ENCODE measurements at regions not wholly inside any gene's neighbourhood (a gene's known extent, or its start where the extent isn't known, plus 50 kb on each side); places are given as distances from the start of the nearest gene placed in this dataset.

DNA sequence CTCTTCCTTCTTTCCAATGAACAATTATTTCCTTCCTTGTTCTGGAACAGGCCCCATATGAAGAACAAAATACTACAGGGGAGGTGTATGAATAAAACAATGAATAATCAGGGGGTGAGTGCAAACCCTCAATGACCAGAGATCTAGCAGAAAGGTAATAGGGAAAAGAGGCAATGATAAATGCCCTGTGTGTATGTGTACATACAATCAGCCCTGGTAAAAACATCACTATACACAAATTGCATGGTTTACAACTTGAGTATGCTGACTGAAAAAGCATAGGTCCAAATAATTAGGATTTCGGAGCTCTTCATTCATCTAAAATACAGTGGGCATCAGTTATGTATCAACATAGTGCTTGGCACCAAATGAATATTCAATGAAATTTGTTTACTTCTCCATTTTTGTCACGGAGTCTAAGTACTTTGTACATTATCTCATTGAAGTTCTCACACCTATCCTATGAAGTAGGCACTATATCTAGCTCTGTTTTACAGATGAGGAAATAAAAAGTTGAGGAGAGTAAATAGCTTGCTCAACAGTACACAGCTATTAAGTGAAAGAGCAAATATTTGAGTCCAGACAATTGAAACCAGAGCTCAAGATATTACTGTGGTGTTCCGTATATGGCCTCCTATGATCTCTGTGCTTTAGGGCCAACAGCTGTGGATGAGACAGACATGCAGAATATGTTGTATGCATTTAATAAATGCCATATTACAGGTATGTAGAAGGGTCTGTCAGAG, 1065.4 kb downstream of the SORCS3 start:
- H3K9me3 ChIP-seq (ENCODE audit: low read length) = no peaks in the 10 kb centered on the region
- H3K4me2 ChIP-seq (ENCODE audit: low read length) = no peak overlapping the region
- H4K20me1 ChIP-seq (ENCODE audit: insufficient read depth, low read length) = no peaks in the 10 kb centered on the region
- TF ChIP-seq, protein P1, sequence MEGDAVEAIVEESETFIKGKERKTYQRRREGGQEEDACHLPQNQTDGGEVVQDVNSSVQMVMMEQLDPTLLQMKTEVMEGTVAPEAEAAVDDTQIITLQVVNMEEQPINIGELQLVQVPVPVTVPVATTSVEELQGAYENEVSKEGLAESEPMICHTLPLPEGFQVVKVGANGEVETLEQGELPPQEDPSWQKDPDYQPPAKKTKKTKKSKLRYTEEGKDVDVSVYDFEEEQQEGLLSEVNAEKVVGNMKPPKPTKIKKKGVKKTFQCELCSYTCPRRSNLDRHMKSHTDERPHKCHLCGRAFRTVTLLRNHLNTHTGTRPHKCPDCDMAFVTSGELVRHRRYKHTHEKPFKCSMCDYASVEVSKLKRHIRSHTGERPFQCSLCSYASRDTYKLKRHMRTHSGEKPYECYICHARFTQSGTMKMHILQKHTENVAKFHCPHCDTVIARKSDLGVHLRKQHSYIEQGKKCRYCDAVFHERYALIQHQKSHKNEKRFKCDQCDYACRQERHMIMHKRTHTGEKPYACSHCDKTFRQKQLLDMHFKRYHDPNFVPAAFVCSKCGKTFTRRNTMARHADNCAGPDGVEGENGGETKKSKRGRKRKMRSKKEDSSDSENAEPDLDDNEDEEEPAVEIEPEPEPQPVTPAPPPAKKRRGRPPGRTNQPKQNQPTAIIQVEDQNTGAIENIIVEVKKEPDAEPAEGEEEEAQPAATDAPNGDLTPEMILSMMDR (conservative IDR thresholded peaks at IDR 0.05; ENCODE audit: low read length) = no peak
- TF ChIP-seq EZH2phosphoT487 (IDR thresholded peaks at IDR 0.05; ENCODE audit: borderline replicate concordance, low read depth, low read length) = no peak
- H3K9me2 ChIP-seq (ENCODE audit: insufficient read depth, low read length) = no peaks in the 10 kb centered on the region
- no peak overlapping the region for H3K4me3 ChIP-seq (ENCODE audit: low read depth, low read length, poor library complexity, severe bottlenecking)
- no peak overlapping the region for H3K27ac ChIP-seq (ENCODE audit: low read depth, low read length, poor library complexity, severe bottlenecking)
- ChIA-PET CTCF (ENCODE audit: unreplicated experiment) (no interaction called here), POLR2A (interaction anchor here (0.8 kb wide), 1 partner anchor 11 kb away, joined by 3 read pairs; no protein-coding TSS in a partner anchor)
- BruUV-seq (replicated peaks) = no TSS peak
- H3K4me1 ChIP-seq (ENCODE audit: insufficient read depth, low read length, poor library complexity, severe bottlenecking) = no peaks in the 10 kb centered on the region
- no peaks in the 10 kb centered on the region for H3K79me2 ChIP-seq (ENCODE audit: insufficient read depth, low read depth, low read length)
- H3K36me3 ChIP-seq (ENCODE audit: insufficient read depth, low read length) = no peaks in the 10 kb centered on the region
- no peak for DNase-seq (ENCODE audit: low spot score)
- intact Hi-C loops (cut with micrococcal nuclease; ENCODE audit: unreplicated experiment) = no loop called here
- H2AFZ ChIP-seq (ENCODE audit: low read length) = no peak overlapping the region

DNA sequence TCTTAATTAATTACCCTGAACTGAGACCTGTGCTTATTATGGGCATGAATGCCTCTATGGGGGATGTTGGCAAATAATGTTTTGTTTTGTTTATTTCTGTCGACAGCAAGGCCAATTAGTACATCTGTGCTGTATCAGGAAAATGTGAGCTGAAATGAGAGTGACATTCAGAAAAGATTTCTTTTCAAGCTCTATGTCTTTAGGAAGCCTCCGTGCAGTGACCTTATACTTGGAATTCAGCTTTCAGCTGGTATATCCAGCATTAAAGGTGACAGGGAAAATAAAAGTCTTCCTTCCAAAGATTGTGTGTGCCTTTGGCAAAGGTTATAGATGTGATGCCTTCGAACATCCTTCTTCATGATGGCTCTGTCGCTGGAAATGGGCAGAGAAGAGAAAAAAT, 1061.1 kb downstream of the SORCS3 start:
- ChIA-PET CTCF (ENCODE audit: unreplicated experiment) (no interaction called here), POLR2A (interaction anchor here (0.6 kb wide), 1 partner anchor 43 kb away, joined by 3 read pairs; no protein-coding TSS in a partner anchor)
- no peaks in the 10 kb centered on the region for H3K9me3 ChIP-seq (ENCODE audit: low read length)
- no peaks in the 10 kb centered on the region for H3K4me1 ChIP-seq (ENCODE audit: insufficient read depth, low read length, poor library complexity, severe bottlenecking)
- H3K79me2 ChIP-seq (ENCODE audit: insufficient read depth, low read depth, low read length) = no peaks in the 10 kb centered on the region
- H3K36me3 ChIP-seq (ENCODE audit: insufficient read depth, low read length) = no peaks in the 10 kb centered on the region
- H3K9me2 ChIP-seq (ENCODE audit: insufficient read depth, low read length) = no peaks in the 10 kb centered on the region
- no peak overlapping the region for H2AFZ ChIP-seq (ENCODE audit: low read length)
- no peak overlapping the region for H3K27ac ChIP-seq (ENCODE audit: low read depth, low read length, poor library complexity, severe bottlenecking)
- H4K20me1 ChIP-seq (ENCODE audit: insufficient read depth, low read length) = no peaks in the 10 kb centered on the region
- BruUV-seq (replicated peaks) = no TSS peak
- no peak overlapping the region for H3K4me3 ChIP-seq (ENCODE audit: low read depth, low read length, poor library complexity, severe bottlenecking)
- no peak overlapping the region for H3K4me2 ChIP-seq (ENCODE audit: low read length)
- no peak for TF ChIP-seq EZH2phosphoT487 (IDR thresholded peaks at IDR 0.05; ENCODE audit: borderline replicate concordance, low read depth, low read length)
- TF ChIP-seq, protein P1 (conservative IDR thresholded peaks at IDR 0.05; ENCODE audit: low read length) = no peak
- intact Hi-C loops (cut with micrococcal nuclease; ENCODE audit: unreplicated experiment) = no loop called here
- DNase-seq (ENCODE audit: low spot score) = no peak

DNA sequence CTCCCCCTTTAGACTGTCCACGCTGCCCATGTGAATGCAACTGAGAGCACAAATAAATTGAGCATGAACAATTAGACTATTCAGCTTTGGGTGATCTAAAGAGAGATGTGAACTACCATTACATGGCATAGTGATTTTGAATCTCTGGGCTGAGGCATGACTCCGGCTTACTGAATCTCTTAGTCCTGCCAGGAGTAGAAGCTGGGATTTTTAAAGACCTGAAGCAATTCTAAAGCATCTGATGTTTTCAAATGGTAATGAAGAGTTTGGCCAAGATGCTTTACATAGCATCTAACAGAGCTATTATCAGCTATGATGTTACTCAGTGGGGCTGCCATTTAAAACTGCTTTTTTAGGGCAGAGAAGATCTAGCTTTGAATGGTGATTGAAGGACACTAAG, 1059.1 kb downstream of the SORCS3 start:
- Histone ChIP-seq H3K36me3 (ENCODE audit: insufficient read depth, low read length) (no peaks in the 10 kb centered on the region), H3K4me1 (ENCODE audit: insufficient read depth, low read length, poor library complexity, severe bottlenecking) (no peaks in the 10 kb centered on the region), H3K9me3 (ENCODE audit: low read length) (no peaks in the 10 kb centered on the region), H3K27ac (ENCODE audit: low read depth, low read length, poor library complexity, severe bottlenecking) (no peak overlapping the region), H3K4me3 (ENCODE audit: low read depth, low read length, poor library complexity, severe bottlenecking) (no peak overlapping the region), H3K4me2 (ENCODE audit: low read length) (no peak overlapping the region), H3K79me2 (ENCODE audit: insufficient read depth, low read depth, low read length) (no peaks in the 10 kb centered on the region), H4K20me1 (ENCODE audit: insufficient read depth, low read length) (no peaks in the 10 kb centered on the region), H3K9me2 (ENCODE audit: insufficient read depth, low read length) (no peaks in the 10 kb centered on the region), H2AFZ (ENCODE audit: low read length) (no peak overlapping the region)
- intact Hi-C loops (cut with micrococcal nuclease; ENCODE audit: unreplicated experiment) = no loop called here
- ChIA-PET POLR2A (no interaction called here), CTCF (ENCODE audit: unreplicated experiment) (no interaction called here)
- no peak for TF ChIP-seq EZH2phosphoT487 (IDR thresholded peaks at IDR 0.05; ENCODE audit: borderline replicate concordance, low read depth, low read length)
- TF ChIP-seq, protein P1 (conservative IDR thresholded peaks at IDR 0.05; ENCODE audit: low read length) = no peak
- no TSS peak for BruUV-seq (replicated peaks)
- DNase-seq (ENCODE audit: low spot score) = no peak
